GM18909 (cell line): ENCODE measurements at regions not wholly inside any gene's neighbourhood (a gene's known extent, or its start where the extent isn't known, plus 50 kb on each side); places are given as distances from the start of the nearest gene placed in this dataset.
"Not testable (repeated sequence)": the region's sequence is repeated elsewhere in the genome, so short reads cannot be mapped to it uniquely, and the experiment has no call there.

Experiments used
- ATAC-seq: cut with Tn5 transposase; IDR thresholded peaks from one replicate; pipeline ENCODE4 v1.9.1; 2021; ENCODE audit warnings: mild to moderate bottlenecking; ENCODE audit not compliant: unreplicated experiment, poor library complexity

DNA sequence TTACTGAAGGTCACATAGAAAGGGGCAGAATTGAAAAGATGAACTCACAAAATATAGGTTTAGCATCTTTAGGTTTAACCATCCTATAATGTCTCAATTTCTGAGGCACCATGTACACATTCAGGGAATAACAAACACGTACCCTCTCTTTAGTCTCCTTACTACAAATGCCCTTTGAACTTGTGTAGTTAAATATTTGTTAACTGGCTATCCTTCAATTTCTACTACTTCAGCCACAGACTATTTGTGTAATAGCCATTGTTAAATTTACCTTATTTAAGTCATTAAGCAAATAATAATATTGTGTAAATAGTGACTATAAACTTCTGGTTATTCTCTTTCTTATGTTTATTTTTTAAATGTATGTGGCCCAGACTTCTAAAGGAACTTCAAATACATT, 600.5 kb downstream of the KCNT2 start:
- ATAC-seq, result no peak

DNA sequence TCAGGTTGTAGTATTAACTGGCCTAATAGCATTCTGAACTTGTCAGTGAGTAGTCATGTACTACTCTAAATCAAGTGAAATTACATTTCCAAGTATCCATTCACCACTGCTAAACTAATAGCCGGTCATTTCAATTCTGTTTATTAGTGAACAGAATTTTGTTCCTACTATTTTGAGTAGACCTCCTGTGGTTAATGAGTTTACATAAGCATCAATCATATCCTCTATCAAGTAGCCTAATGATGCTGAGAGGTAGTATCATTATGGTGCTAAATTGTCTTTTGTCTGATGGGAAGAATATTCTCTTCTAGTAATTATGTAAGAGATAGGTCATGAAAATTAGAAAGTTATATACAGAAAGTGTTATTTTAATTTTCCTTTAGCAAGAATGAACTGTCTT, 602.8 kb downstream of the KCNT2 start:
- no peak for ATAC-seq

DNA sequence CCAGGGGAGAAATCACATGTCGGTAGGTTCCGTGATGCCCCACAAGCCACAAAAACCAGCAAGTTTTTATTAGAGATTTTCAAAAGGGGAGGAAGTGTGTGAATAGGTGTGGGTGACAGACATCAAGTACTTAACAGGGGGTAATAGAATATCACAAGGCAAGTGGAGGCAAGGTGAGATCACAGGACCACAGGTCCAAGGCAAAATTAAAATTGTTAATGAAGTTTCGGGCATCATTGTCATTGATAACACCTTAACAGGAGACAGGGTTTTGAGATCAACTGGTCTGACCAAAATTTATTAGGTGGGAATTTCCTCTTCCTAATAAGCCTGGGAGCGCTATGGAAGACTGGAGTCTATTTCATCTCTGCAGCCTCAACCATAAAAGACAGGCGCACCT, 603.9 kb downstream of the KCNT2 start:
- ATAC-seq, result not testable (repeated sequence)

DNA sequence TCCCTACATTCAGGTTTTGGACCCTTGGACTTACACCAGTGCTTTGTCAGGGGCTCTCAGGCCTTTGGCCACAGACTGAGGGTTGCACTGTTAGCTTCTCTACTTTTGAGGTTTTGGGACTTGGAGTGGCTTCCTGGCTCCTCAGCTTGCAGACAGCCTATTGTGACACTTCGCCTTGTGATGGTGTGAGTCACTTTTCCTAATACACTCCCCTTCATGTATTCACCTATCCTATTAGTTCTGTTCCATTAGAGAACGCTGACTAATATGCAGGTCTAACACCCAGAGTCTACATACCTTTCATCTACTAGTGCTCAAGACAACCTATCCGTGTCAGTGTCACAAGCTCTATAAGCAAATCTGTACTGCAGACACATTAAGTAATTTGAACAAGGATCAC, 605.3 kb downstream of the KCNT2 start:
- ATAC-seq, result no peak

DNA sequence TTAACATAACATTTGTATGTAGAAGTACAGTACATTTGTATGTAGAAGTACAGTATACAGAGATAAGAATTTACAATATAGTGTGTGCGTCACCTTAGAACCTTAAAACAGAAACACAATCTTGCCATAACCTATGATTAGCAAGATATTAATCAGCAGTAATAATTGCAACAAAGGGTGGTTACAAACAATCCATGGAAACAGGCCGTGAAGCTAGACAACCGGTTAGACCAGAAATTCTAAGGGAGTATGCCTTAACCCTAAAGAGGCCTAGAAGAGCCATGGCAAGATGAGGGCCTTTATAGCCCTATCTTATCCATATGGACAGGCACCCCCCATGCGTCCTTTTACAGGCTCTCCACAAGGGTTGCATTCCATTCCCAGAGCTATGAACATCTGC, 605.9 kb downstream of the KCNT2 start:
- ATAC-seq, result not testable (repeated sequence)

DNA sequence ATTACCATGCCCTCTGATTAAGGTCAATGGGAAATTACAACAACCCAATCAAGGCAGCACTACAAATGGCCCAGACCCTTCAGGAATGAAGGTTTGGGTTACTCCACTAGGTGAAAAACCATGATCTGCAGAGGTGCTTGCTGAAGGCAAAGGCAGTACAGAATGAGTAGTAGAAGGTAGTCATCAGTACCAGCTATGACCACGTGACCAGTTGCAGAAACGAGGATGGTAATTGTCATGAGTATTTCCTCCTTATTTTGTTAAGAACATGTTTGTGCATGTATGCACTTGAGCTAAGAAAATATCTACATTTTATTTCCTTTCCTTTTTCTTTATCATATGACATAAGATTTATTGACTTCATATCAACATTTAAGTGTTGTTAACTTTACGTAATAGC, 607.1 kb downstream of the KCNT2 start:
- no peak for ATAC-seq

DNA sequence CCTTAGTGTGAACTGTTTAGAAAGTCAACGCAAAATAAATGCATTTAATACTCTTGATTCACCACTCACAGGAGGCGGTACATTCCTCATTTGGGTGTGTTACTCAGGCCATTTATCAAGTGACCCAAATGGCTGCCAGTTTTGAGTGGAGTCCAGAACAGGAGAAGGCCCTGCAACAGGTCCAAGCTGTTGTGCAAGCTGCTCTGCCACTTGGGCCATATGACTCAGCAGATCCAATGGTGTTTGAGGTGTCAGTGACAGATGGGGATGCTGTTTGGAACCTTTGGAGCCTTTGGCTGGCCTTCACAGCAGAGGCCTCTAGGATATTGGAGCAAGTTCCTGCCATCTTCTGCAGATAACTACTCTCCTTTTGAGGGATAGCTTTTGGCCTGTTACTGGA, 609.2 kb downstream of the KCNT2 start:
- ATAC-seq, result no peak

DNA sequence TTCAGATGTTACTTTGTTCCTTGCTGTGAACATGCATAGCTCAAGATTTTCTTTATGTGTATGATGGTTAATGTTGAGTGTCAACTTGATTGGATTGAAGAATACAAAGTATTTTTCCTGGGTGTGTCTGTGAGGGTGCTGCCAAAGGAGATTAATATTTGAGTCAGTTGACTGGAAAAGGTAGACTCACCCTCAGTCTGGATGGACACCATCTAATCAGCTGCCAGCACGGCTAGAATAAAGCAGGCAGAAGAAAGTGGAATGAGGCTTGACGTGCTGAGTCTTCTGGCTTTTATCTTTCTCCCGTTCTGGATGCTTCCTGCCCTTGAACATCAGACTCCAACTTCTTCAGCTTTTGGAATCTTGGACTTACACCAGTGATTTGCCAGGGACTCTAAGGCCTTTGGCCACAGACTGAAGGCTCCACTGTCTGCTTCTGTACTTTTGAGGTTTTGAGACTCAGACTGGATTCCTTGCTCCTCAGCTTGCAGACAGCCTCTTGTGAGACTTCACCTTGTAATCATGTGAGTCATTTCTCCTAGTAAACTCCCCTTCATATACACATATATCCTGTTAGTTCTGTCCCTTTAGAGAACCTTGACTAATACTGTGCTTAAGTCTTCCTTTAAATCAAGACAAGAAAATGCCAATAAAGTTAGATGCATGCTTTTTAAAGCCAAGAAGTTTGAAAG, 626.6 kb downstream of the KCNT2 start:
- no peak for ATAC-seq

DNA sequence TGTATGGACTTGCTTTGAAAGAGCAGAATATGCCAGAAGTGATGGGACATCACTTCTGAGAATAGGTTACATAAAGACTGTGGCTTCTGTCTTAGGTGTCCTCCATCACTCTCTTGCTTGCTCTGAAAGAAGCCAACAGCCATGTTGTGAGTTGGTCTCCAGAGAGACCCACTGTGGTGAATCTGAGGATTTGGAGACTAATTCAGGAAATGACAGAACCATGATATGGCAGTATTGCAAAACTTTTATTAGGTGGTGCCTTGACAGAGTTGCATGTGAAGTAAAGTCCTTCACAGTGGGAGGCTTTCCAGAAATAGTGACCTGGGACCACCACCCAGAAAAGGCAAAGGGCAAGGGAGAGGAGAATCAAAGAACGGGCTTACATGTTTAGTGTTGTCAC, 628.6 kb downstream of the KCNT2 start:
- no peak for ATAC-seq

DNA sequence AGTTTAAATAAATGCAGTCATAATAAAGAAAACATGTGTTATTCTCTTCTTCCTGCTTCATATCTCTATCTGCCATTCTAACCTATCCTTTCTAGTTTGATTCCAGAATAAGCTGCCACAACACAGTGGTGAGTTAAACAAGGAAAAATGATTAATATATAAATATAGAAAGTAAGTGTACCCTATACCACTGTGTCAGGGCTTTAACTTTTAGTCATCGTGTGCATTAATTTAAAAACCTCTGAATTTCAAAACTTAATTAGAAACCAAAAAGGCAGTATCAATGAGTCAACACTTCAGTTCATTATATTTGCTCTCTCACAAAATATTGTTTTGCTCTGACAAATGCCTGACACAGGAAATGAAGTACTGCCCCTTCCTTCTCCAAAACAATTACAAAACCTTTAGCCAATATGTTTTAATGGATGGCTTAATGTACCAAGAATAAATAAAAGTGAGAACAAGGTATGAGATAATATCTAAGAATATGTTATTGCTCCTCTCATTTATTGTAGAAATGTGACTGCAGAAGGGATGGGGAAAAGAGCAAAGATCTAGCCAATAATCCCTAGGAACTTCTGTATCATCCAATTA, 634.8 kb downstream of the KCNT2 start:
- ATAC-seq, result no peak

DNA sequence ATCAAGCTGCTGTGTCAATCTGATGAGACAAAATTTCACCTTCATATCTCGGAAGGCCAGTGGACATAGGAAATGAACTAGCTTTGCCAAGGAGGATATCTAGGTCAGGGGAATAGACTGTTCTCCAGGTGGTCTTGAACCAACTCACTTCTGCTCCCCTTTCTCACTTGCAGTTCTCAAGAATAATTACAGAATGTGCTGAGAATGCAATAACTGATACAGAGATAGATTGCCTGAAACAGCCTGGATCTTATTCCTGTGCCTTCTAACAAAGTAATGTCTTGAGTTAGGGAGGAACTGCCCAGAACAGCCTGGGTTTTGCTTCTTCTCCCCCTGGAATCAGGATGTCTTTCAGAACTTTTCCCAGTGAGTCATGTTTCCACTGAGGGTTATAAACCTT, 636.7 kb downstream of the KCNT2 start:
- no peak for ATAC-seq

DNA sequence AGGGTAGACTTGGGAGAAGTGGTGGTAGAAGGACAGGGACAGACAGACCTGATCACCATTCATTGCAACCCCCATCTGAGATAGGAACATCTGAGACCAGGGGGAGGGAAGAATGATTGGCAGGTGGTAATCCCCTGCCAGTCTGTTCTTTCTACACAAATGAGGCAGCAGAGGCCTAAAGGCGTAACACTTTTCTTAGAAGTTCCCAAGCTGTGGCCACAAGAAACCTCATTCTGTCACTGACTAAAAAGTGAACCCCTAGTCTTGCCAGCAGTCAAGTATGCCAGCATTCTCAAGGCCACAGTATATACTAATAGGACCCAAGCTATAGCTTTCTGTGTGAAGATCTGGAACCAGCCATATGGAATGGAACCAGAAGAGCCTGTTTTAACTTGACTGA, 638.0 kb downstream of the KCNT2 start:
- no peak for ATAC-seq

DNA sequence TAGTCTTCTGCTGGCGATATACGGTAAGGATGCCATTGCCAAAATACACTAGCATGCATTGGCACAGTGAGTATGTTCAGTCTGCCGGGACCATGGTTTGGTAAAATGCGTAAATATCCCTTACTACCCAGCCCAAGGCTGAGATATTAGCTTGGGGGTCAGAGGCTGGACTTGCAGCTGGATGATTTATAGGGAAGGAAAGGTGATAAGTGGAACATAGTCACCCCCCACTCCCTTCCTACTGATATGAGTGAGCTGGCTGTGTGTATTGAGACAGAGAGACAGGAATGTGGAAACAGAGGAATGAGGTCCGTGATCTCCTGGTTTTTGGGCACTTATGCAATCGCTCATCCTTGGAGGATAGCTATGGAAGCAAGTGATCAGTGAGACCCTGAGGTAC, 642.8 kb downstream of the KCNT2 start:
- no peak for ATAC-seq

DNA sequence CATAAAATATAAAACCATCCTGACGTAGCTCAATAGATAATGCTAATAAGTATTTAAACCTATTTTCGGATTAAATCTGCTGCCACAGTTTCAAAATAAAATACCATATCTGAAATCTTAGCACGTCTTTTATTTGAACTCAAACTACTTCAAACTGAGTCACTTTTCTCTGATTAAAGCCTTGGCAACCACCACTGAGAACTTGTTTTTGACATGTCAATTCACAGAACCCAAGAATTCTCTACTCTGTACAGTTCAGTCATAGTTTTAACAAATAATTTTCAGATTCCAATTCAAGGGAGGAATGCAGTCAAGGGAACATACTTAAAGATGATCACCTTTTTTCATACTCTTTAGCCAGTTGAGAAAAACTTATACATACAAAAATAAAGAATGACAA, 643.2 kb downstream of the KCNT2 start:
- no peak for ATAC-seq

DNA sequence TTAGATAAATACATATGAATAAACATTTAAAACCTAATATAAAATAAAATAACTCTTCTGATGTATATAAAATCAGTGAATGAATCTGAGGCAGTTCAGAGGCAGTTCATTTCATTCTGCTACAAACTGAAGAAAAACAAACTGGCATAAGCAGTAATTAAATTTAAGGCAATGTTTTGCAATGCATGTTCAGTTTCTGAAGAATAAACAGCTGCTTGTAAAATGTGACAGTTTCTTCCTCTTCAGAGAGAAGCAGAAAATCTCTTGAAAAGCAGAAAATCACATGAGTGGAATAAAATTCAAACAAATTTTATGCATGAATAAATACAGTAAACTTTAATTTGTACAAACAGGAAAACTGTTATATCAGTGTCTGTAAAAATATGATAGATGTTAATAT, 643.7 kb downstream of the KCNT2 start:
- no peak for ATAC-seq

DNA sequence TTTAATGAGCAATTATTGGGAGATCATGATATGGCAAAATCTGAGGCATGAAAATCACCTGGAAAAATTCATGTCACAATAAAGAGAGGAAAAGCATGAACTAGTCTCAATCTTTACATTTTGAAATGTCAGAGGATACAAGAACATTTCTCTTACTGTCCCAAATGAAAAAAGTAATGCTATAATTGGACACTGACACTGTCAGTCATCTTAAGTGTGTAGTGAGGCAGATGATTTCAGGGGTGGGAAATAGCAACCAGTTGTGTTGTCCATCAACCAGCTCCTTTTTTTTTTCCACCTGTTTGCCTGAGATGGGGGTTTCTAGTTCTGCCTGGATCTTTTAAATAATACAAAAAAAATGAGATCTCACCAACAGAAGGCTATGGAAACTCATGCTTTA, 646.2 kb downstream of the KCNT2 start:
- ATAC-seq, result no peak

DNA sequence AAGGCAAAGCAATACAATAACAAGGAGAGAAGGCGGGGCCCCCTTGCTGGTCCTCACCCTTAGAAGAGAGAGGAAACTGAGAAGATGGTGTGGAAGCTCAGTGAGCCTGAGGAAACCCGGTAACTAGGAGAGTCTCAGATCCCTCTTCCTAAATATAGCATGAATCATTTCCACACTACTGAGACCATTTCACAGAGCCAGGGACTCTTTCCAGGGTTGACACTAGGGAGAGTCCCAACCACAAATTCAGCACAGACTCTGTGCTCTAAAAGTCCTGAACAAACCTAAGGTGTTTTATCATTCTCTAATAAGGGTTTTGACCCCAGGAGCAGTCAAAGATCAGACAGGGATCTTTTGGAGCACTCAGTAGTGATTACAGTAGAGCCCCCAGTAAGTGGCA, 647.7 kb downstream of the KCNT2 start:
- no peak for ATAC-seq

DNA sequence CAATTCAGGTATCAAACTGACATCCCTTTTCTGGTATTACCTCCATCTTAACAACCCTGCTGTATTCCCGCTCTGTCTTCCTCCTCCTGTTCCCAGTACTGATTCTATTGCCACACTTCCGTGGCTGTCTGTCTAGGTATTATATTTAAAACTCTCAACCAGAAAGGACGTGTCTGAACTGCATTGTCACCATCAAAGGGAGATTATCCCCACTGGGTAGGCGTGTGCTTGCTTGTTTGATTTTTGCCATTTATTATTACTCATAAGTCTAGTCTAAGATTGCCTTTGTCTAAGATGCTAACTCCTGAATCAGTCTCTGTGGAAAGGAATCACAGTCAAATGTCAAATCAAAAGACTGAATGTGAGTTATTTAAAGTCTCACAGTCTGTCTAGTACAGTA, 650.1 kb downstream of the KCNT2 start:
- no peak for ATAC-seq

DNA sequence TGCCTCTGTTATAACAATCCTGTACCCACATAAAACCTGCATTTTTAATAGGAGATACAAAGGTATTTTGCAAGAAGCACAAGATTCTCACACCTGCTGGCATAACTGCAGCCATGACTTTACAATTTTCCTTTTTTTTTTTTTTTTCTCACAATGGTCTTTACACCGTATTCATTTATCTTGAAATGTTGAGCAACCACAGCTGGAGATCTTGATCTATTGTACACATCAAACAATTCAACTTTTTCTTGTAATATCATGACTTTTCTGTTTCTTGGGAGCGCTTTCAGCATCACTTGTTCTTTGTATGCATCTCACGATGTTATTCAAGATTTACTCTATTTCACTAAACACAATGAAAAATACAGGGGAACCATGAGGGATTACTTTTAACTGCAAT, 651.4 kb downstream of the KCNT2 start:
- no peak for ATAC-seq

DNA sequence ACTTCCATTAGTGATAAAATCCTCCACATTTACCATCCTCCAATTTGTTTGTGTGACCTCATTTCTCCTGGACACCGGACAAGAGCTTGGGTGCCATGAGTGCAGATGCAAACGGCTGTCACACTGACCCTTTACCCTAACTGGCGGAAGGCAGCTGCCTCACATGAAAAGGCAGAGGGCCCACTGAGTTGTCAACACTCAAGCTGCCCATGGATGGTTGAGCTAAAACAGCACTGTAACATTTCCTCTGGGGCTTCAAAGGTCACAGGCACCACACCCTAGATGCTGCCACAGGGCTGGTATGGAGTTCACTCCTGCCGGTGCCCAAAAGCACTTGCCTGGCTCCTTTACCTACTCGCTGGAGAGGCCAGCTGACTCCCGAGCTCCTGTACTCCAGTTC, 653.4 kb downstream of the KCNT2 start:
- ATAC-seq, result no peak

DNA sequence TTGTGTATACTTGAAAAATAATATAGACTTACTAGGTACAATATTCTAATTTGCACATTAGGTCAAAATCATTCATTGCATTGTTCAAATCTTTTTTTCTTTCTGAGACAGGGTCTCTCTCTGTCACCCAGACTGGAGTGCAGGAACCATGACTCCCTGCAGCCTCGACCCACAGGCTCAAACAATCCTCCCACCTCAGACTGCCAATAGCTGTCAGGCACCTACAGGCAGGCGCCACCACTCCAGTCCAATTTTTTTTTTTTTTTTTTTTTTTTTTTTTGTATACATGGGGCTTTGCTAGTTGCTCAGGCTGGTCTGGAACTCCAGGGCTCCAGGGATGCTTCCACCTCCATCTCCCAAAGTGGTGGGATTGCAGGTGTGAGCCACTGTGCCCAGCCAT, 656.9 kb downstream of the KCNT2 start:
- no peak for ATAC-seq

DNA sequence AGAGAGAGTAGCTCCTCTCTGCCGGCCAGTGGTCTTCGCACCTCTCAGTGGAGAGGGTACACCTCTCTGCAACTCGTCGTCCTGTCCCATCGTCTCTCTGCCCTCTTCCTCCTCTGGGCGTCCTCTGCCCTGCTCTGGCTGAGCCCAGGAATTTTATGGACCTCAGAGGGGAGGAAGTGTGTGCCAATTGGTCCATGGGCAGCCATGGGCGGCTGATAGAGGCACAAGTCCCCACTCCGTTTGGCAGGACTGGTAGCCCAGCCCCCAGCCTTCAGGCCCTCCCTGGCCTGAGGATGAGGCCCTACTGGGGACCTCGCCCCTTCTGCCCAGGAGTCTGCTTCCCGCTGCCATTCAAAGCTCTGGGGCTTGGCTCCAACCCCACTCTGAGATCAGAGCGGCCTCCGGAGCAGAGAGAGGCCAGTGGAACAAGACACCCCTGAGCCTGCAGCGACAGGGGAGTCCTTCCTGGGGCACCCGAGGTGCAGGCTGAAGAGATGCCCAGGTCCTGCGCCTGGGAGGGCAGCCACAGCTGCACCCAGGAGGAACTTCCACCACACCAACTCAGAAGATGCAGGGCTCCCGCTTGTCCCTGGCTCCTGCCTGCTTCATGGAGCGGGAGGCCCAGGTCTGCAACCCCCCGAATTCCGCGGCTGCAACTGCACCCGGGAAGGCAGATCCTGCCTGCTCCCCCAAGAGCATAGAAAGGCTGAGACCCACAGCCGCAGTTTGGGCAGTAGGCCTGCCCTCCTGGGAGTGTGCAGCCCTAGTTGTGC, 659.9 kb downstream of the KCNT2 start:
- no peak for ATAC-seq
